ENCODE measurements at regions not wholly inside any gene's neighbourhood (a gene's known extent, or its start where the extent isn't known, plus 50 kb on each side); places are given as distances from the start of the nearest gene placed in this dataset.

- H3K27ac ChIP-seq (ENCODE audit: low read depth, low read length), result no peak overlapping the region
- H3K4me1 ChIP-seq (ENCODE audit: control insufficient read depth in 2 of 2, insufficient read depth in 2 of 2, low read length in 2 of 2), result no peaks in the 10 kb centered on the region
- Mint-ChIP-seq H3K36me3 (no peaks in the 10 kb centered on the region), H3K4me3 (no peak overlapping the region), H3K27me3 (no peaks in the 10 kb centered on the region), H3K9me3 (peaks cover 0 to 4% (median 0%) of the 10 kb centered on the region in 11 donors), H3K4me1 (peaks cover 0 to 2% (median under 1%) of the 10 kb centered on the region in 7 donors), H3K27ac (no peak overlapping the region)
- no peaks in the 10 kb centered on the region for H3K27me3 ChIP-seq (ENCODE audit: control insufficient read depth in 2 of 2, insufficient read depth in 2 of 2, low read length in 2 of 2)
- POLR2A ChIA-PET, result no interaction called here
- no peaks in the 10 kb centered on the region for H3K9me3 ChIP-seq (ENCODE audit: control insufficient read depth in 2 of 3, low read length in 3 of 3)
- H3K36me3 ChIP-seq (ENCODE audit: control insufficient read depth in 2 of 3, insufficient read depth in 3 of 3, low read length in 3 of 3), result no peaks in the 10 kb centered on the region
- no peak overlapping the region for H3K4me3 ChIP-seq (ENCODE audit: low read length)
- CTCF ChIA-PET, result no interaction called here
- DNase-seq, result no peak
- no peak for ATAC-seq
- intact Hi-C loops (cut with micrococcal nuclease), result no loop called here
Measured at GRCh38 chr21:23881783-23882182, 1725.5 kb downstream of the MRPL39 start.

- Histone ChIP-seq H3K4me1 (ENCODE audit: control insufficient read depth in 2 of 2, insufficient read depth in 2 of 2, low read length in 2 of 2) (no peaks in the 10 kb centered on the region), H3K36me3 (ENCODE audit: control insufficient read depth in 2 of 3, insufficient read depth in 3 of 3, low read length in 3 of 3) (no peaks in the 10 kb centered on the region), H3K27me3 (ENCODE audit: control insufficient read depth in 2 of 2, insufficient read depth in 2 of 2, low read length in 2 of 2) (no peaks in the 10 kb centered on the region), H3K9me3 (ENCODE audit: control insufficient read depth in 2 of 3, low read length in 3 of 3) (no peaks in the 10 kb centered on the region), H3K27ac (ENCODE audit: low read depth, low read length) (no peak overlapping the region), H3K4me3 (ENCODE audit: low read length) (no peak overlapping the region)
- Mint-ChIP-seq H3K4me3 (no peak overlapping the region), H3K9me3 (no peaks in the 10 kb centered on the region), H3K4me1 (peaks cover 0 to 5% (median 0%) of the 10 kb centered on the region in 7 donors), H3K27ac (no peak overlapping the region), H3K27me3 (no peaks in the 10 kb centered on the region), H3K36me3 (no peaks in the 10 kb centered on the region)
- ChIA-PET CTCF (no interaction called here), POLR2A (interaction anchor here (0.7 kb wide), 1 partner anchor 76 kb away, joined by 5 read pairs; no protein-coding TSS in a partner anchor)
- DNase-seq (no peak), ATAC-seq (no peak)
- intact Hi-C loops (cut with micrococcal nuclease), result no loop called here
Measured at GRCh38 chr21:23876925-23877558, 1730.2 kb downstream of the MRPL39 start.

GRCh38 chr21:23874271-23874670 lies 1733.0 kb downstream of the MRPL39 start:
- Mint-ChIP-seq H3K4me1 (peaks cover 0 to 5% (median 0%) of the 10 kb centered on the region in 7 donors), H3K27ac (no peak overlapping the region), H3K36me3 (no peaks in the 10 kb centered on the region), H3K27me3 (no peaks in the 10 kb centered on the region), H3K4me3 (no peak overlapping the region), H3K9me3 (peaks cover 0 to 1% (median 0%) of the 10 kb centered on the region in 11 donors)
- H3K9me3 ChIP-seq (ENCODE audit: control insufficient read depth in 2 of 3, low read length in 3 of 3), result no peaks in the 10 kb centered on the region
- H3K4me1 ChIP-seq (ENCODE audit: control insufficient read depth in 2 of 2, insufficient read depth in 2 of 2, low read length in 2 of 2), result no peaks in the 10 kb centered on the region
- DNase-seq (no peak), ATAC-seq (no peak)
- H3K4me3 ChIP-seq (ENCODE audit: low read length), result no peak overlapping the region
- CTCF ChIA-PET, result no interaction called here
- POLR2A ChIA-PET, result no interaction called here
- no peak overlapping the region for H3K27ac ChIP-seq (ENCODE audit: low read depth, low read length)
- intact Hi-C loops (cut with micrococcal nuclease), result no loop called here
- H3K36me3 ChIP-seq (ENCODE audit: control insufficient read depth in 2 of 3, insufficient read depth in 3 of 3, low read length in 3 of 3), result no peaks in the 10 kb centered on the region
- H3K27me3 ChIP-seq (ENCODE audit: control insufficient read depth in 2 of 2, insufficient read depth in 2 of 2, low read length in 2 of 2), result no peaks in the 10 kb centered on the region

GRCh38 chr21:23861911-23862504 lies 1745.3 kb downstream of the MRPL39 start:
- ATAC-seq, result no peak
- peaks cover 0 to 19% of the 10 kb centered on the region in 2 donors for H3K4me1 ChIP-seq (ENCODE audit: control insufficient read depth in 2 of 2, insufficient read depth in 2 of 2, low read length in 2 of 2)
- peak in 3 of 9 donors; percentile 9 to 12 (median 9) for DNase-seq
- H3K9me3 ChIP-seq (ENCODE audit: control insufficient read depth in 2 of 3, low read length in 3 of 3), result no peaks in the 10 kb centered on the region
- Mint-ChIP-seq H3K27me3 (no peaks in the 10 kb centered on the region), H3K36me3 (no peaks in the 10 kb centered on the region), H3K27ac (peak overlapping the region in 8 of 9 donors; percentile 50 to 91 (median 74)), H3K4me3 (peak overlapping the region; percentile 9 to 75 (median 54)), H3K4me1 (peaks cover 12 to 51% (median 34%) of the 10 kb centered on the region in 7 donors), H3K9me3 (no peaks in the 10 kb centered on the region)
- H3K36me3 ChIP-seq (ENCODE audit: control insufficient read depth in 2 of 3, insufficient read depth in 3 of 3, low read length in 3 of 3), result no peaks in the 10 kb centered on the region
- no peaks in the 10 kb centered on the region for H3K27me3 ChIP-seq (ENCODE audit: control insufficient read depth in 2 of 2, insufficient read depth in 2 of 2, low read length in 2 of 2)
- ChIA-PET POLR2A (no interaction called here), CTCF (no interaction called here)
- H3K4me3 ChIP-seq (ENCODE audit: low read length), result no peak overlapping the region
- intact Hi-C loops (cut with micrococcal nuclease), result no loop called here
- peak overlapping the region; percentile 19 for H3K27ac ChIP-seq (ENCODE audit: low read depth, low read length)

GRCh38 chr21:23858878-23859277 lies 1748.4 kb downstream of the MRPL39 start:
- Mint-ChIP-seq H3K4me1 (peaks cover 11 to 47% (median 34%) of the 10 kb centered on the region in 7 donors), H3K4me3 (peak overlapping the region in 1 of 10 donors; percentile 10), H3K36me3 (no peaks in the 10 kb centered on the region), H3K9me3 (no peaks in the 10 kb centered on the region), H3K27me3 (no peaks in the 10 kb centered on the region), H3K27ac (peak overlapping the region in 5 of 9 donors; percentile 25 to 86 (median 44))
- H3K36me3 ChIP-seq (ENCODE audit: control insufficient read depth in 2 of 3, insufficient read depth in 3 of 3, low read length in 3 of 3), result no peaks in the 10 kb centered on the region
- POLR2A ChIA-PET, result no interaction called here
- no peak overlapping the region for H3K27ac ChIP-seq (ENCODE audit: low read depth, low read length)
- no peak for ATAC-seq
- CTCF ChIA-PET, result no interaction called here
- no peak overlapping the region for H3K4me3 ChIP-seq (ENCODE audit: low read length)
- H3K27me3 ChIP-seq (ENCODE audit: control insufficient read depth in 2 of 2, insufficient read depth in 2 of 2, low read length in 2 of 2), result no peaks in the 10 kb centered on the region
- intact Hi-C loops (cut with micrococcal nuclease), result no loop called here
- no peak for DNase-seq
- peaks cover 0 to 19% of the 10 kb centered on the region in 2 donors for H3K4me1 ChIP-seq (ENCODE audit: control insufficient read depth in 2 of 2, insufficient read depth in 2 of 2, low read length in 2 of 2)
- H3K9me3 ChIP-seq (ENCODE audit: control insufficient read depth in 2 of 3, low read length in 3 of 3), result no peaks in the 10 kb centered on the region

GRCh38 chr21:23853796-23854379 lies 1753.4 kb downstream of the MRPL39 start:
- DNase-seq (peak in 6 of 9 donors; percentile 18 to 56 (median 34)), ATAC-seq (peak; percentile 75)
- ChIA-PET CTCF (interaction anchor here (0.7 to 1.5 kb wide), 4 partner anchors 115 to 1534 kb away, joined by 3 read pairs; no protein-coding TSS in a partner anchor), POLR2A (no interaction called here)
- H3K4me1 ChIP-seq (ENCODE audit: control insufficient read depth in 2 of 2, insufficient read depth in 2 of 2, low read length in 2 of 2), result no peaks in the 10 kb centered on the region
- H3K4me3 ChIP-seq (ENCODE audit: low read length), result no peak overlapping the region
- Mint-ChIP-seq H3K27me3 (peaks cover 0 to 8% (median 0%) of the 10 kb centered on the region in 5 donors), H3K36me3 (no peaks in the 10 kb centered on the region), H3K4me1 (peaks cover 4 to 11% (median 6%) of the 10 kb centered on the region in 7 donors), H3K4me3 (no peak overlapping the region), H3K9me3 (no peaks in the 10 kb centered on the region), H3K27ac (peak overlapping the region in 1 of 9 donors; percentile 6)
- no peaks in the 10 kb centered on the region for H3K27me3 ChIP-seq (ENCODE audit: control insufficient read depth in 2 of 2, insufficient read depth in 2 of 2, low read length in 2 of 2)
- intact Hi-C loops (cut with micrococcal nuclease), result loop anchor here (1.0 to 5.0 kb wide), 6 partner anchors 114 to 1533 kb away; no protein-coding TSS in a partner anchor
- no peaks in the 10 kb centered on the region for H3K36me3 ChIP-seq (ENCODE audit: control insufficient read depth in 2 of 3, insufficient read depth in 3 of 3, low read length in 3 of 3)
- no peak overlapping the region for H3K27ac ChIP-seq (ENCODE audit: low read depth, low read length)
- no peaks in the 10 kb centered on the region for H3K9me3 ChIP-seq (ENCODE audit: control insufficient read depth in 2 of 3, low read length in 3 of 3)
